ENCODE measurements at regions not wholly inside any gene's neighbourhood (a gene's known extent, or its start where the extent isn't known, plus 50 kb on each side); places are given as distances from the start of the nearest gene placed in this dataset.

GRCh38 chr11:122404571-122404970 lies 251.0 kb upstream of the UBASH3B start:
- no peak for TF ChIP-seq EZH2 (IDR thresholded peaks at IDR 0.05)
- TF ChIP-seq POLR2AphosphoS5 (IDR thresholded peaks at IDR 0.05; ENCODE audit: borderline replicate concordance, low read depth, low read length) = no peak
- TF ChIP-seq FOXP2 (optimal IDR thresholded peaks at IDR 0.05; ENCODE audit: control extremely low read depth, extremely low read length, insufficient read depth) = no peak

All from SK-N-MC (cell line).